GM12865 (cell line): ENCODE measurements at regions not wholly inside any gene's neighbourhood (a gene's known extent, or its start where the extent isn't known, plus 50 kb on each side); places are given as distances from the start of the nearest gene placed in this dataset.

Experiments
- DNase-seq: peaks from one replicate; pipeline ENCODE4 v3.0.0; 2010; ENCODE audit warnings: low read depth
- H3K4me3 ChIP-seq: 2 replicates; pipeline ENCODE4 v1.5.1; 2011; ENCODE audit warnings: mild to moderate bottlenecking, low read depth, low read length, control low read depth
- CTCF ChIP-seq: IDR thresholded peaks from 2 replicates; pipeline ENCODE4 v1.5.1; 2011; ENCODE audit warnings: low read length, control low read depth, low read depth, inconsistent platforms; ENCODE audit not compliant: insufficient read depth; ENCODE audit errors: missing control alignments

DNA sequence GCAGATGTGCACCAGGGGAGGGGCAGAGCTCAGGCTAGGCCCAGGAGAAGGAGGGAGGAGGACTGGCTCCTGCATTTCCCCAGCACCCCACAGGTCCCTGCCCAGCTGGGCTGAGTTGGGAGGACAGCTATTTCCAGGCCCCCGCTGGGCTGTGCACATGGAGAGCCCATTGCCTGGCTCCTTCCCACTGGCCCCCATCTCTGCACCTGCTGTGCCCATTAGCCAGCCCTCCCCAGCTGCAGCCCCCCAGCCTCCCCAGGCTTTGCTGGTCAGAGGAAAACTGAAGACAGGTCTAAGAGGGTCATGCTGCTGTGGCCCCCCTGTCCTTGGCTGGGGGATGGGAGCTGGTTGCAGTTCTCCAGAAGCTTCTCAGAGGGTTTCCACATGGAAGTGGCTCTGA is 81.8 kb upstream of the SHANK2 start:
- no peak for DNase-seq
- no peak for TF ChIP-seq CTCF
- no peak overlapping the region for H3K4me3 ChIP-seq

DNA sequence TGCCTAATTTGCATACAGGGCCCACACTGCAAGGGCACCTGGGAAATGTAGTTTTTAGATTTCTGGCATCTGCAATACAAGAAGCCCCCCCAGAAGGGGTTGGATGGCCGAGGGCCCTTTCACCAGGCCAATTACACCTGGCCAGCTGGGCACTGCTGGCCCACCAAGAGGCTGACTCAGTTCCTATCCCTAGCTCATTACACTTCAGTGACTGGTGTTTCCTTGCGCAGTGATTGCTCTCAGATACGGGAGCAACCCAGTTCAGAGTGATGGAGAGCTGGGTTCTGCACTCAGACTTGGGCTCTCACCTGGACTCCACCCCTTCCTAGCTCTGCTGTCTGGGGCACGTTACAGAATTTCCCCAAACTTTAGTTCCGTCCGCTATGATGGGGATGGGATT is 81.1 kb upstream of the SHANK2 start:
- no peak for DNase-seq
- no peak overlapping the region for H3K4me3 ChIP-seq
- TF ChIP-seq CTCF: no peak

GRCh38 chr11:71332447-71332846 is 80.1 kb upstream of the SHANK2 start:
- no peak for DNase-seq
- no peak overlapping the region for H3K4me3 ChIP-seq
- TF ChIP-seq CTCF: no peak

GRCh38 chr11:71332046-71332445 is 79.7 kb upstream of the SHANK2 start:
- H3K4me3 ChIP-seq: no peak overlapping the region
- DNase-seq: no peak
- no peak for TF ChIP-seq CTCF

DNA sequence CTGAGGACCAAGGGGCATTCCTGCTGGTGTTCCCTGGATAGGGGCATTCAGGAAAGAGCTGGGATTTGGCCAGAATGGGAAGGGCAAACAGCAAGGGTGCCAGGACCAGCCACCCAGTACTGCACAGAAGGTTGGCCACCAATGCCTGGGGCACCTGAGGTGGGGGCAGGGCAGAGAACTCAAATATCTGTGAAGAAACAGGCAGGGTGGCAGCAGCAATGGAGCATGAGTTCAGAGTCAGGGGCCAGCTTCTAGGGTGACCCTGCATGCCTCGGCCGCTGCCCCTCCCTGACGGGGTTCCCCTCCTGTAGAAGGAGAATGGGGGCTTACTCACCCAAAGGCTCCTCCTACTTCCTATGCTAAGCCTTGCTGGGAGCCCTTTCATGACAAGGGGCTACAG is 79.3 kb upstream of the SHANK2 start:
- H3K4me3 ChIP-seq: no peak overlapping the region
- no peak for DNase-seq
- TF ChIP-seq CTCF: no peak

DNA sequence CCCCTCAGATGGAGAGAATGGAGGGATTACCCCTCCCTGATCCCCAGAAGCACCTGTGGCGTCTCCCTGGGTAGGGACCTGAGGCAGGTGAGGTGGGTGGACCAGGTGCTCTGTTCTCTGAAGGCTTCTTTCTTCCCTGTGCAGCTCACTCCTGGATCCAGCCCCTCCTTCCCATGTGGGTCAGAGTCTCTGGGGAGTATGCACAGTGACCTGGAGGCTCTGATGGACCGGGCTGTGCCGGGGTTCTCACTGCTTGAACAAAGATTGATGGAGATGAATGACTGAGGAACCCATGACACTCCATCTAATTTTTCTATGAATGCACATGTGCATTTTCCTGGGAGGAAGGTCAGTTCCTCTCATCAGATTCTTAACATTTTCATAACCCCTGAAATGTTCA is 78.6 kb upstream of the SHANK2 start:
- TF ChIP-seq CTCF: no peak
- no peak overlapping the region for H3K4me3 ChIP-seq
- no peak for DNase-seq

GRCh38 chr11:71330349-71330748 is 78.0 kb upstream of the SHANK2 start:
- H3K4me3 ChIP-seq: no peak overlapping the region
- DNase-seq: no peak
- no peak for TF ChIP-seq CTCF
